PFSK-1 (cell line): ENCODE measurements at regions not wholly inside any gene's neighbourhood (a gene's known extent, or its start where the extent isn't known, plus 50 kb on each side); places are given as distances from the start of the nearest gene placed in this dataset.

Experiments used
- FOXP2 ChIP-seq: optimal IDR thresholded peaks from 2 replicates; pipeline ENCODE3; 2011; ENCODE audit warnings: borderline replicate concordance, control low read depth, inconsistent platforms; ENCODE audit not compliant: insufficient read depth; ENCODE audit errors: extremely low read length, extremely low read depth
- POLR2AphosphoS5 ChIP-seq: IDR thresholded peaks from 2 replicates; pipeline ENCODE4 v1.6.1; 2012; ENCODE audit warnings: low read depth, mild to moderate bottlenecking, control low read depth, low read length, moderate library complexity
- SIN3A ChIP-seq: IDR thresholded peaks from 2 replicates; pipeline ENCODE4 v1.6.1; 2012; ENCODE audit warnings: mild to moderate bottlenecking, low read length, moderate library complexity, borderline replicate concordance; ENCODE audit not compliant: insufficient read depth
- TF ChIP-seq, protein P1 (sequence below), 2 experiments: IDR thresholded peaks; 2 replicates each; pipeline versions ENCODE4 v1.6.1 to v1.8.0; 2011 to 2012; ENCODE audit warnings: low read depth in 2 of 2, low read length in 2 of 2, control low read depth in 1 of 2, inconsistent platforms in 1 of 2, mild to moderate bottlenecking in 1 of 2, moderate library complexity in 1 of 2; ENCODE audit not compliant: insufficient read depth in 1 of 2

- TF ChIP-seq, protein P1, sequence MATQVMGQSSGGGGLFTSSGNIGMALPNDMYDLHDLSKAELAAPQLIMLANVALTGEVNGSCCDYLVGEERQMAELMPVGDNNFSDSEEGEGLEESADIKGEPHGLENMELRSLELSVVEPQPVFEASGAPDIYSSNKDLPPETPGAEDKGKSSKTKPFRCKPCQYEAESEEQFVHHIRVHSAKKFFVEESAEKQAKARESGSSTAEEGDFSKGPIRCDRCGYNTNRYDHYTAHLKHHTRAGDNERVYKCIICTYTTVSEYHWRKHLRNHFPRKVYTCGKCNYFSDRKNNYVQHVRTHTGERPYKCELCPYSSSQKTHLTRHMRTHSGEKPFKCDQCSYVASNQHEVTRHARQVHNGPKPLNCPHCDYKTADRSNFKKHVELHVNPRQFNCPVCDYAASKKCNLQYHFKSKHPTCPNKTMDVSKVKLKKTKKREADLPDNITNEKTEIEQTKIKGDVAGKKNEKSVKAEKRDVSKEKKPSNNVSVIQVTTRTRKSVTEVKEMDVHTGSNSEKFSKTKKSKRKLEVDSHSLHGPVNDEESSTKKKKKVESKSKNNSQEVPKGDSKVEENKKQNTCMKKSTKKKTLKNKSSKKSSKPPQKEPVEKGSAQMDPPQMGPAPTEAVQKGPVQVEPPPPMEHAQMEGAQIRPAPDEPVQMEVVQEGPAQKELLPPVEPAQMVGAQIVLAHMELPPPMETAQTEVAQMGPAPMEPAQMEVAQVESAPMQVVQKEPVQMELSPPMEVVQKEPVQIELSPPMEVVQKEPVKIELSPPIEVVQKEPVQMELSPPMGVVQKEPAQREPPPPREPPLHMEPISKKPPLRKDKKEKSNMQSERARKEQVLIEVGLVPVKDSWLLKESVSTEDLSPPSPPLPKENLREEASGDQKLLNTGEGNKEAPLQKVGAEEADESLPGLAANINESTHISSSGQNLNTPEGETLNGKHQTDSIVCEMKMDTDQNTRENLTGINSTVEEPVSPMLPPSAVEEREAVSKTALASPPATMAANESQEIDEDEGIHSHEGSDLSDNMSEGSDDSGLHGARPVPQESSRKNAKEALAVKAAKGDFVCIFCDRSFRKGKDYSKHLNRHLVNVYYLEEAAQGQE (IDR thresholded peaks at IDR 0.05; ENCODE audit: insufficient read depth in 1 of 2, low read depth in 2 of 2, low read length in 2 of 2) = no peak
- TF ChIP-seq POLR2AphosphoS5 (no peak), SIN3A (no peak), FOXP2 (no peak)
Measured at GRCh38 chr3:168865022-168865551, 769.4 kb upstream of the GOLIM4 start.
